WERI-Rb-1 (cell line): ENCODE measurements at regions not wholly inside any gene's neighbourhood (a gene's known extent, or its start where the extent isn't known, plus 50 kb on each side); places are given as distances from the start of the nearest gene placed in this dataset.

ENCODE experiments used
- DNase-seq: peaks from one replicate; pipeline ENCODE4 v3.0.0-alpha.2; 2020
- H3K27ac ChIP-seq: fragments of 250-450 bp; sonication (Bioruptor Pico); 2 replicates; pipeline ENCODE4 v1.5.1; 2020; ENCODE audit warnings: mild to moderate bottlenecking, moderate library complexity
- H3K27me3 ChIP-seq: fragments of 250-450 bp; sonication (Bioruptor Pico); 2 replicates; pipeline ENCODE4 v1.5.1; 2021; ENCODE audit warnings: mild to moderate bottlenecking, low read depth, moderate library complexity; ENCODE audit not compliant: insufficient read depth, severe bottlenecking
- H3K36me3 ChIP-seq: fragments of 250-450 bp; sonication (Bioruptor Pico); 2 replicates; pipeline ENCODE4 v1.5.1; 2020; ENCODE audit warnings: mild to moderate bottlenecking, moderate library complexity
- H3K4me3 ChIP-seq: 2 replicates; pipeline ENCODE4 v1.5.1; 2011; ENCODE audit warnings: low read depth, mild to moderate bottlenecking, control low read depth, low read length
- H3K9me3 ChIP-seq: fragments of 250-450 bp; sonication (Bioruptor Pico); 2 replicates; pipeline ENCODE4 v1.5.1; 2021; ENCODE audit warnings: mild to moderate bottlenecking, moderate library complexity; ENCODE audit not compliant: severe bottlenecking
- CTCF ChIP-seq: IDR thresholded peaks from 2 replicates; pipeline ENCODE4 v1.5.1; 2011; ENCODE audit warnings: low read depth, mild to moderate bottlenecking, control low read depth, inconsistent platforms, low read length

GRCh38 chr2:215683295-215683694 is 247.4 kb upstream of the FN1 start:
- DNase-seq, result no peak
- Histone ChIP-seq H3K36me3 (no peaks in the 10 kb centered on the region), H3K27me3 (no peaks in the 10 kb centered on the region), H3K27ac (no peak overlapping the region), H3K4me3 (no peak overlapping the region), H3K9me3 (no peaks in the 10 kb centered on the region)
- no peak for TF ChIP-seq CTCF

GRCh38 chr2:215681799-215682596 is 246.1 kb upstream of the FN1 start:
- H3K4me3 ChIP-seq, result no peak overlapping the region
- no peak overlapping the region for H3K27ac ChIP-seq
- no peaks in the 10 kb centered on the region for H3K36me3 ChIP-seq
- no peak for DNase-seq
- no peaks in the 10 kb centered on the region for H3K9me3 ChIP-seq
- no peaks in the 10 kb centered on the region for H3K27me3 ChIP-seq
- no peak for TF ChIP-seq CTCF

GRCh38 chr2:215680605-215681598 is 245.0 kb upstream of the FN1 start:
- no peaks in the 10 kb centered on the region for H3K27me3 ChIP-seq
- no peak overlapping the region for H3K4me3 ChIP-seq
- H3K9me3 ChIP-seq, result no peaks in the 10 kb centered on the region
- DNase-seq, result no peak
- TF ChIP-seq CTCF, result no peak
- no peaks in the 10 kb centered on the region for H3K36me3 ChIP-seq
- H3K27ac ChIP-seq, result no peak overlapping the region

GRCh38 chr2:215678094-215678493 is 242.2 kb upstream of the FN1 start:
- no peak for DNase-seq
- Histone ChIP-seq H3K36me3 (no peaks in the 10 kb centered on the region), H3K27ac (no peak overlapping the region), H3K9me3 (no peaks in the 10 kb centered on the region), H3K4me3 (no peak overlapping the region), H3K27me3 (no peaks in the 10 kb centered on the region)
- no peak for TF ChIP-seq CTCF

GRCh38 chr2:215677481-215677880 is 241.6 kb upstream of the FN1 start:
- H3K36me3 ChIP-seq, result no peaks in the 10 kb centered on the region
- H3K4me3 ChIP-seq, result no peak overlapping the region
- no peak overlapping the region for H3K27ac ChIP-seq
- no peak for DNase-seq
- H3K27me3 ChIP-seq, result no peaks in the 10 kb centered on the region
- no peak for TF ChIP-seq CTCF
- H3K9me3 ChIP-seq, result no peaks in the 10 kb centered on the region
